PC-9 (cell line): ENCODE measurements at regions not wholly inside any gene's neighbourhood (a gene's known extent, or its start where the extent isn't known, plus 50 kb on each side); places are given as distances from the start of the nearest gene placed in this dataset.

Experiments
- EZH2 ChIP-seq: fragments of 200-600 bp; sonication (generic); IDR thresholded peaks from 2 replicates; pipeline ENCODE4 v1.8.0; 2017; ENCODE audit warnings: antibody characterized with exemption, low read depth
- TF ChIP-seq, protein P1 (sequence below): fragments of 200-600 bp; sonication (generic); conservative IDR thresholded peaks from 2 replicates; pipeline ENCODE4 v1.6.1; 2017; ENCODE audit warnings: mixed run types, antibody characterized with exemption, mild to moderate bottlenecking, moderate library complexity

DNA sequence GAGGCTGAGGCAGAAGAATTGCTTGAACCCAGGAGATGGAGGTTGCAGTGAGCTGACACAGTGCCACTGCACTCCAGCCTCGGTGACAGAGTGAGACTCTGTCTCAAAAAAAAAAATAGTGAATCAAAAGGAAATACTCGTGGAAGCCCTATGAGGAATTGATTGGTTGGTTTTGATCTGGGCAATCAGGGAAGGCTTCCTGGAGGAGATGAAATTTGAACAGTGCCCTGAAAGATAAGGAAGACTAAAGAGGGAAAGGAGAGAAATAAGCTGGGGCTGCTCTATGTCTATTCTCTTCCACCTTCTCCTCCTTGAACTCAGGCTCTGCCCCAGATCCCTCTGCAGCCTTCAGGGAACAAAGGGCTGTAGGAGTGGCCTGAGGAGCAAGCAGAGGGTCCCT, 54.1 kb downstream of the IRF2BPL start:
- TF ChIP-seq, protein P1, sequence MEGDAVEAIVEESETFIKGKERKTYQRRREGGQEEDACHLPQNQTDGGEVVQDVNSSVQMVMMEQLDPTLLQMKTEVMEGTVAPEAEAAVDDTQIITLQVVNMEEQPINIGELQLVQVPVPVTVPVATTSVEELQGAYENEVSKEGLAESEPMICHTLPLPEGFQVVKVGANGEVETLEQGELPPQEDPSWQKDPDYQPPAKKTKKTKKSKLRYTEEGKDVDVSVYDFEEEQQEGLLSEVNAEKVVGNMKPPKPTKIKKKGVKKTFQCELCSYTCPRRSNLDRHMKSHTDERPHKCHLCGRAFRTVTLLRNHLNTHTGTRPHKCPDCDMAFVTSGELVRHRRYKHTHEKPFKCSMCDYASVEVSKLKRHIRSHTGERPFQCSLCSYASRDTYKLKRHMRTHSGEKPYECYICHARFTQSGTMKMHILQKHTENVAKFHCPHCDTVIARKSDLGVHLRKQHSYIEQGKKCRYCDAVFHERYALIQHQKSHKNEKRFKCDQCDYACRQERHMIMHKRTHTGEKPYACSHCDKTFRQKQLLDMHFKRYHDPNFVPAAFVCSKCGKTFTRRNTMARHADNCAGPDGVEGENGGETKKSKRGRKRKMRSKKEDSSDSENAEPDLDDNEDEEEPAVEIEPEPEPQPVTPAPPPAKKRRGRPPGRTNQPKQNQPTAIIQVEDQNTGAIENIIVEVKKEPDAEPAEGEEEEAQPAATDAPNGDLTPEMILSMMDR = no peak
- no peak for TF ChIP-seq EZH2
